ENCODE measurements at regions not wholly inside any gene's neighbourhood (a gene's known extent, or its start where the extent isn't known, plus 50 kb on each side); places are given as distances from the start of the nearest gene placed in this dataset.

DNA sequence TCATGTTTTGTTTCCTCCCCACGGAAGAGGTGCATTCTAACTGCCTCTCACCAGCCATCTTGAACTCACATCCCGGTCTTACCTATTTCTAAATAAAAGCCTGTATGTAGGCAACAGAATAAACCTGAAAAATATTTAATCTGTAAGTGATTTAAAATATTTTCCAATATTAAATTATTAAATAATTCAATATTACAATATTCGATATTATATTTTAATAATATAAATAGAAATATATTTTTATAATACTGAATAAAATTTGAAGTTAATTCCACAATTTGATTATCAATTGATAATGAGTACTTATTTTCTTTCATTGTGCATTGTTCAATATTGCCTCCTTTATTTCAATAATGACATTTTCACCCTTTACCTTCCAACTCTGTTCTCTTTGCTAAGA, 404.4 kb downstream of the CYLC2 start:
- 85 to 93% methylated on average over 3 of the region's 3 CpGs for WGBS, 2 donors (ENCODE audit: low coverage in 1 of 2)
- Histone ChIP-seq H3K27me3 (no peaks in the 10 kb centered on the region), H3K9me3 (no peaks in the 10 kb centered on the region), H3K4me1 (no peaks in the 10 kb centered on the region), H3K36me3 (no peaks in the 10 kb centered on the region), H3K4me3 (no peak overlapping the region), H3K27ac (no peak overlapping the region)
- intact Hi-C loops (cut with DNase I; ENCODE audit: low total_unique reads) (no loop called here), in situ Hi-C loops (cut with MboI; ENCODE audit: low pct_ligation_motif_present in 1 of 4, low pct_unique_long_range_greater_than_20kb in 1 of 4, low sequenced_read_pairs in 3 of 4) (no loop called here)
- TF ChIP-seq, protein P1, sequence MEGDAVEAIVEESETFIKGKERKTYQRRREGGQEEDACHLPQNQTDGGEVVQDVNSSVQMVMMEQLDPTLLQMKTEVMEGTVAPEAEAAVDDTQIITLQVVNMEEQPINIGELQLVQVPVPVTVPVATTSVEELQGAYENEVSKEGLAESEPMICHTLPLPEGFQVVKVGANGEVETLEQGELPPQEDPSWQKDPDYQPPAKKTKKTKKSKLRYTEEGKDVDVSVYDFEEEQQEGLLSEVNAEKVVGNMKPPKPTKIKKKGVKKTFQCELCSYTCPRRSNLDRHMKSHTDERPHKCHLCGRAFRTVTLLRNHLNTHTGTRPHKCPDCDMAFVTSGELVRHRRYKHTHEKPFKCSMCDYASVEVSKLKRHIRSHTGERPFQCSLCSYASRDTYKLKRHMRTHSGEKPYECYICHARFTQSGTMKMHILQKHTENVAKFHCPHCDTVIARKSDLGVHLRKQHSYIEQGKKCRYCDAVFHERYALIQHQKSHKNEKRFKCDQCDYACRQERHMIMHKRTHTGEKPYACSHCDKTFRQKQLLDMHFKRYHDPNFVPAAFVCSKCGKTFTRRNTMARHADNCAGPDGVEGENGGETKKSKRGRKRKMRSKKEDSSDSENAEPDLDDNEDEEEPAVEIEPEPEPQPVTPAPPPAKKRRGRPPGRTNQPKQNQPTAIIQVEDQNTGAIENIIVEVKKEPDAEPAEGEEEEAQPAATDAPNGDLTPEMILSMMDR (IDR thresholded peaks at IDR 0.05), result no peak
- TF ChIP-seq EP300 (IDR thresholded peaks at IDR 0.05; ENCODE audit: low read depth) (no peak), POLR2A (IDR thresholded peaks at IDR 0.05) (no peak), POLR2AphosphoS5 (IDR thresholded peaks at IDR 0.05) (no peak)
- no peak for DNase-seq

DNA sequence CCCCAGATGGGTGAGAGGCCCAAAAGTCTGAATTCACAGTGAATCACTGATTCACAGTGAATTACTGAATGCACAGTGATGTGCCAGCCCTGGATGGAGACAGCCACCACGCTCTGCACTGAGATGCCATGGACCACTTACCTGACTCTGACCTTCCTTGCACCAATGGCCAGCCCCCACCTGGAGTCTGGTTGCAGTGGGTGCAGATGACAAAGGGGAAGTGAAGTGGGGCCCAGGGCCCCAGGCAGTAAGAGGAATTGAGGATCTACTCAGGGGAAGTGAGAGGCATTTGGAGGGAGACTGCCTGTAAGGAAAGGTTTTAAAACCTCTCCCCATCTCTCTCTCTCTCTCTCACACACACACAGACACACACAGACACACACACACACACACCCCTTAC, 412.1 kb downstream of the CYLC2 start:
- intact Hi-C loops (cut with DNase I; ENCODE audit: low total_unique reads) (no loop called here), in situ Hi-C loops (cut with MboI; ENCODE audit: low pct_ligation_motif_present in 1 of 4, low pct_unique_long_range_greater_than_20kb in 1 of 4, low sequenced_read_pairs in 3 of 4) (no loop called here)
- DNase-seq, result no peak
- 76% methylated on average over 1 of the region's 1 CpG; no CpG with 5 or more reads in 1 of the 2 donors for WGBS, 2 donors (ENCODE audit: low coverage in 1 of 2)
- H3K4me3 ChIP-seq, result no peak overlapping the region
- no peaks in the 10 kb centered on the region for H3K36me3 ChIP-seq
- H3K27me3 ChIP-seq, result no peaks in the 10 kb centered on the region
- no peaks in the 10 kb centered on the region for H3K4me1 ChIP-seq
- H3K9me3 ChIP-seq, result no peaks in the 10 kb centered on the region
- no peak for TF ChIP-seq EP300 (IDR thresholded peaks at IDR 0.05; ENCODE audit: low read depth)
- TF ChIP-seq POLR2AphosphoS5 (IDR thresholded peaks at IDR 0.05), result no peak
- no peak for TF ChIP-seq POLR2A (IDR thresholded peaks at IDR 0.05)
- TF ChIP-seq, protein P1 (IDR thresholded peaks at IDR 0.05), result no peak
- no peak overlapping the region for H3K27ac ChIP-seq

DNA sequence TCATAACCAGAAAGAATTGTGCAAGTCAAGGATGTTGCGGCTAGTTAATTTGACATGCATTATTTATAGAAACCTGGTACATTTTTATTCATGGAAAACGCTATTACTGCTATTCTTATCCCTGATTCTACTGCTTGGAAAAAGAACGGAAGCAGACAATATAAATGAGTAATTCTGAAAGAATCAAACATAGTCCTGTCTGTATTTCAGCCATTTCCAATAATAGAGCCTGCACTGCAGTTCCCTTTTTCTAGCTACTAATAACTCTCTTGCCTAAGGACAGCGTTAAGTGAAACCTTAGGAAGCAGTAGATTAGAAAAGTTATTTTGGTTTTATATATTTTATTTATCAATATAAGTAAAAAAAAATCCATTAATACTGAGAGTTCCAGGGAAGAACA, 414.9 kb downstream of the CYLC2 start:
- Histone ChIP-seq H3K36me3 (no peaks in the 10 kb centered on the region), H3K4me3 (no peak overlapping the region), H3K4me1 (no peaks in the 10 kb centered on the region), H3K27me3 (no peaks in the 10 kb centered on the region), H3K9me3 (no peaks in the 10 kb centered on the region), H3K27ac (no peak overlapping the region)
- no peak for DNase-seq
- in situ Hi-C loops (cut with MboI; ENCODE audit: low pct_ligation_motif_present in 1 of 4, low pct_unique_long_range_greater_than_20kb in 1 of 4, low sequenced_read_pairs in 3 of 4) (no loop called here), intact Hi-C loops (cut with DNase I; ENCODE audit: low total_unique reads) (no loop called here)
- WGBS, 2 donors (ENCODE audit: low coverage in 1 of 2), result 65 to 76% methylated on average over 4 of the region's 4 CpGs
- TF ChIP-seq EP300 (IDR thresholded peaks at IDR 0.05; ENCODE audit: low read depth) (no peak), POLR2A (IDR thresholded peaks at IDR 0.05) (no peak), POLR2AphosphoS5 (IDR thresholded peaks at IDR 0.05) (no peak)
- TF ChIP-seq, protein P1 (IDR thresholded peaks at IDR 0.05), result no peak

DNA sequence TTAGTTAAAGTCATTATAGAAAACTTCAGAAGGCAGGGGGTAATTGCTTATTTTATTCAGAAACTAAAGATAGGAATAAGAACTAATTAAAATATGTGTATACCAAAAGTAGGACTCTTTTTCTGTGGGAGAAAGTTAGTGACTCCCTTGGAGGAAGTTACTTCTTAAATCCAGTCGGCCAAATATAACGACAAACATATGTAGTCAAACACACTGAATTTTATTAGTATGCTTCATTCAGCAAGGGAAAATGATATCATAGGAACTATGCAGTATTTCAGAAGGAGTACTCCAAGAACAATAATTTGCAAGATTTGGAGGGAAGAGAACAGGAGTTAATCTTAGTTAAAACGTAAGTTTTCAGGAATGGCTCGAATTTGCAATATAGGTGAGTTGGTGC, 432.6 kb downstream of the CYLC2 start:
- Histone ChIP-seq H3K9me3 (no peaks in the 10 kb centered on the region), H3K27ac (no peak overlapping the region), H3K4me1 (no peaks in the 10 kb centered on the region), H3K27me3 (no peaks in the 10 kb centered on the region), H3K36me3 (no peaks in the 10 kb centered on the region), H3K4me3 (no peak overlapping the region)
- intact Hi-C loops (cut with DNase I; ENCODE audit: low total_unique reads), result no loop called here
- DNase-seq, result no peak
- 79 to 80% methylated on average over 4 of the region's 4 CpGs for WGBS, 2 donors (ENCODE audit: low coverage in 1 of 2)
- in situ Hi-C loops (cut with MboI; ENCODE audit: low pct_ligation_motif_present in 1 of 4, low pct_unique_long_range_greater_than_20kb in 1 of 4, low sequenced_read_pairs in 3 of 4), result no loop called here
- TF ChIP-seq POLR2A (IDR thresholded peaks at IDR 0.05), result no peak
- TF ChIP-seq EP300 (IDR thresholded peaks at IDR 0.05; ENCODE audit: low read depth), result no peak
- no peak for TF ChIP-seq POLR2AphosphoS5 (IDR thresholded peaks at IDR 0.05)
- TF ChIP-seq, protein P1 (IDR thresholded peaks at IDR 0.05), result no peak

Measured in transverse colon (tissue), 4 donors.